GM12892 (cell line): ENCODE measurements at regions not wholly inside any gene's neighbourhood (a gene's known extent, or its start where the extent isn't known, plus 50 kb on each side); places are given as distances from the start of the nearest gene placed in this dataset.

Experiments
- POLR2A ChIP-seq: IDR thresholded peaks from 2 replicates; pipeline ENCODE4 v1.6.1; 2011; ENCODE audit warnings: low read depth, low read length, control low read depth
- POLR2AphosphoS5 ChIP-seq: IDR thresholded peaks from 2 replicates; pipeline ENCODE4 v1.6.1; 2011; ENCODE audit warnings: low read depth, low read length, control low read depth

DNA sequence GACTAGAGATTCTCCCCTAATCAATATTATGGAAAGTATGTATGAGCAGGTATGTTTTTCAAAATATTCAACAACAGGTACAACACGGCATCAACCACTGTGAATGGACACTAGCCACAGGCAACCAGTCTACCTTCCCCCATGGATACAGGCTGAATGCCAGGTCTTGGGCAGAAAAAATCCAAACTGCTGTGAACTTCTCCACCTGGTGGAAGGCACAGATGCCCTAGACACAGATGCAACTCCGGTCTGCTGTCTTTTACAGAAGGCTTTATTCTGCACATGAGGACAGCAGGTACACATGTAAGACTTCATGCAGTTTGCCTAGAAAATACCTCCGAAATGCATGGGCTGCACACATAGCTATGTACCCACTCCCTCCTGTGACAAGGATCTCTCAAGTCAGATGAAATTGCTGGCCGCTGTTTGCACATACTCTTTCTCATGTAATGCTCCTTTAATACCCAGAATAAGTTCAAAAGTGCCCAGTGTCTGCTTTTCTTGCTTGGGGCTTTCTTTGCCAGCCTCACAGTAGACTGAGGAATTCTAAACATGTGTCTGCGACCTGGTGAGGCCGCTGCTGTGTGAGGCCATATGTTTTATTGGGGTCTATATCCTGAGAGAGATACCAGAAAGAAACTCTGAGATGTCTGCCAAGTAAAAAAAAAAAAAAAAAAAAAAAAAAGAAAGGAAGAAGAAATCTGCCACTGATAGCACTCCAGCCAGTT lies 325.9 kb downstream of the FOXO1 start:
- TF ChIP-seq POLR2A = no peak
- TF ChIP-seq POLR2AphosphoS5 = no peak
